ENCODE measurements at regions not wholly inside any gene's neighbourhood (a gene's known extent, or its start where the extent isn't known, plus 50 kb on each side); places are given as distances from the start of the nearest gene placed in this dataset.
"Not testable (repeated sequence)": the region's sequence is repeated elsewhere in the genome, so short reads cannot be mapped to it uniquely, and the experiment has no call there.

DNA sequence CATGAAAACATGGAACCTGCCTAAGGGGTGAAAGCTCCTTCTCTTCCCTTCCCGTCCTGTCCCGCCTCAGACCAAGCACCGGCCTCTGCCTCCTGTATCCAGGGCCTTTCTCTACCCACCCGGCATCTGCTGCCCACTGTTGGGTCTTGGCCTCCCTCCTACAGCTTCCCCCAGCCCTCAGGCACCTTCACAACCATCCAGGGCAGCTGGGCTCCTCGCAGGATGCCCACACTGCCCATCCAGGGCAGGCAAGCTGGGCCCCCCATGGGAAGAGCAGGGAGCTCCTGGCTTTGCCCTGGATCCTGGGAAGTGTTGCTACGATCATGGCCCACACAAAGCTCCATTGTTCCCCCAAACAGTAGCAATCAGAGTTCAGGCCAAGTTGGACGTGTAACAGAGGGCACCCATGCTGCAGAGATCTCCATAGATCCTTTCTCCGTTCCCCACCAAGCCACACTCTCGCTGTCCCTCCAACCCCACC, 206.6 kb downstream of the NDUFA10 start:
- CTCF ChIA-PET: interaction anchor here (0.7 to 1.2 kb wide), 2 partner anchors 33 to 166 kb away, joined by 3 to 5 read pairs; no protein-coding TSS in a partner anchor
- Mint-ChIP-seq H3K4me1 (ENCODE audit: low read depth, unreplicated experiment) (peaks cover 8% of the 10 kb centered on the region), H3K36me3 (ENCODE audit: insufficient read depth, unreplicated experiment) (no peaks in the 10 kb centered on the region), H3K4me3 (ENCODE audit: low read depth, unreplicated experiment) (no peak overlapping the region), H3K9me3 (ENCODE audit: low read depth, unreplicated experiment) (no peaks in the 10 kb centered on the region), H3K27ac (ENCODE audit: unreplicated experiment) (no peak overlapping the region), H3K27me3 (ENCODE audit: unreplicated experiment) (peaks cover 92% of the 10 kb centered on the region)
- no peak for DNase-seq
- no TSS peak for BruUV-seq (replicated peaks)
- TF ChIP-seq, protein P1, sequence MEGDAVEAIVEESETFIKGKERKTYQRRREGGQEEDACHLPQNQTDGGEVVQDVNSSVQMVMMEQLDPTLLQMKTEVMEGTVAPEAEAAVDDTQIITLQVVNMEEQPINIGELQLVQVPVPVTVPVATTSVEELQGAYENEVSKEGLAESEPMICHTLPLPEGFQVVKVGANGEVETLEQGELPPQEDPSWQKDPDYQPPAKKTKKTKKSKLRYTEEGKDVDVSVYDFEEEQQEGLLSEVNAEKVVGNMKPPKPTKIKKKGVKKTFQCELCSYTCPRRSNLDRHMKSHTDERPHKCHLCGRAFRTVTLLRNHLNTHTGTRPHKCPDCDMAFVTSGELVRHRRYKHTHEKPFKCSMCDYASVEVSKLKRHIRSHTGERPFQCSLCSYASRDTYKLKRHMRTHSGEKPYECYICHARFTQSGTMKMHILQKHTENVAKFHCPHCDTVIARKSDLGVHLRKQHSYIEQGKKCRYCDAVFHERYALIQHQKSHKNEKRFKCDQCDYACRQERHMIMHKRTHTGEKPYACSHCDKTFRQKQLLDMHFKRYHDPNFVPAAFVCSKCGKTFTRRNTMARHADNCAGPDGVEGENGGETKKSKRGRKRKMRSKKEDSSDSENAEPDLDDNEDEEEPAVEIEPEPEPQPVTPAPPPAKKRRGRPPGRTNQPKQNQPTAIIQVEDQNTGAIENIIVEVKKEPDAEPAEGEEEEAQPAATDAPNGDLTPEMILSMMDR (IDR thresholded peaks at IDR 0.05; ENCODE audit: unreplicated experiment): no peak
- intact Hi-C loops (cut with micrococcal nuclease; ENCODE audit: unreplicated experiment): no loop called here

DNA sequence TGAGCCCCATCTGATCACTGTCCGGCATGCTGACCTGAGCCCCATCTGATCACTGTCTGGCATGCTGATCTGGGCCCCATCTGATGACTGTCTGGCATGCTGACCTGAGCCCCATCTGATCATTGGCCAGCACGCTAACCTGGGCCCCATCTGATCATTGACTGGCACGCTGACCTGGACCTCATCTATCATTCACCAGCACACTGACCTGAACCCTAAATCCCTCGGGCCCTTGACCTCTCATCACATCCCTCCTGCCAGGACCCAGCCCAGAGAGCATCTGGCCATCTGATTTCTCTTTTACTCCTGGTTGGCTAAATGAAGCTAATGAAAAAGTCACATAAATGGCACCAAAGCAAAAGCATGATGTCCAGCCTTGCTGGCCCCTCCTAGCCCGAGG, 207.1 kb downstream of the NDUFA10 start:
- no peak for DNase-seq
- H3K4me3 Mint-ChIP-seq (ENCODE audit: low read depth, unreplicated experiment): no peak overlapping the region
- TF ChIP-seq, protein P1 (IDR thresholded peaks at IDR 0.05; ENCODE audit: unreplicated experiment): no peak
- BruUV-seq (replicated peaks): no TSS peak
- H3K9me3 Mint-ChIP-seq (ENCODE audit: low read depth, unreplicated experiment): no peaks in the 10 kb centered on the region
- no peak overlapping the region for H3K27ac Mint-ChIP-seq (ENCODE audit: unreplicated experiment)
- CTCF ChIA-PET: interaction anchor here (1.2 kb wide), 1 partner anchor 34 kb away, joined by 5 read pairs; no protein-coding TSS in a partner anchor
- peaks cover 8% of the 10 kb centered on the region for H3K4me1 Mint-ChIP-seq (ENCODE audit: low read depth, unreplicated experiment)
- intact Hi-C loops (cut with micrococcal nuclease; ENCODE audit: unreplicated experiment): no loop called here
- H3K36me3 Mint-ChIP-seq (ENCODE audit: insufficient read depth, unreplicated experiment): no peaks in the 10 kb centered on the region
- peaks cover 92% of the 10 kb centered on the region for H3K27me3 Mint-ChIP-seq (ENCODE audit: unreplicated experiment)

DNA sequence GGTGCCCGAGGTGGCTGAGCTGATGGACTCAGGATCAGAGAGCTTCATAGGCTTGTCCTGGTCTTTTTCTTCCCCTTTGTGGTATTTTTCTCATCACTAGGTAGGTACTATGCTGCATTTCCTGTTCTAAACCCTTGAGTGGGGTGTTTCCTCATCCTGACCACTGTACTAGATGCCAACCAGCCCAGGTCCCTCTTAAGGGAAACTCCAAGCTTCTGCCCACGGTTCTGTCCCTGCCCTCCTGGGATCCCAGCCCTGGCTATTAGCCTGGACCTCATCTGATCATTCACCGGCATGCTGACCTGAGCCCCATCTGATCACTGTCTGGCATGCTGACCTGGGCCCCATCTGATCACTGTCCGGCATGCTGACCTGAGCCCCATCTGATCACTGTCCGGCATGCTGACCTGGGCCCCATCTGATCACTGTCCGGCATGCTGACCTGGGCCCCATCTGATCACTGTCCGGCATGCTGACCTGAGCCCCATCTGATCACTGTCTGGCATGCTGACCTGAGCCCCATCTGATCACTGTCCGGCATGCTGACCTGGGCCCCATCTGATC, 207.6 kb downstream of the NDUFA10 start:
- DNase-seq; H3K4me1 Mint-ChIP-seq (ENCODE audit: low read depth, unreplicated experiment); H3K4me3 Mint-ChIP-seq (ENCODE audit: low read depth, unreplicated experiment); CTCF ChIA-PET; intact Hi-C loops (cut with micrococcal nuclease; ENCODE audit: unreplicated experiment); H3K36me3 Mint-ChIP-seq (ENCODE audit: insufficient read depth, unreplicated experiment); BruUV-seq (replicated peaks); H3K9me3 Mint-ChIP-seq (ENCODE audit: low read depth, unreplicated experiment); H3K27ac Mint-ChIP-seq (ENCODE audit: unreplicated experiment): not testable (repeated sequence)
- peaks cover 92% of the 10 kb centered on the region for H3K27me3 Mint-ChIP-seq (ENCODE audit: unreplicated experiment)

DNA sequence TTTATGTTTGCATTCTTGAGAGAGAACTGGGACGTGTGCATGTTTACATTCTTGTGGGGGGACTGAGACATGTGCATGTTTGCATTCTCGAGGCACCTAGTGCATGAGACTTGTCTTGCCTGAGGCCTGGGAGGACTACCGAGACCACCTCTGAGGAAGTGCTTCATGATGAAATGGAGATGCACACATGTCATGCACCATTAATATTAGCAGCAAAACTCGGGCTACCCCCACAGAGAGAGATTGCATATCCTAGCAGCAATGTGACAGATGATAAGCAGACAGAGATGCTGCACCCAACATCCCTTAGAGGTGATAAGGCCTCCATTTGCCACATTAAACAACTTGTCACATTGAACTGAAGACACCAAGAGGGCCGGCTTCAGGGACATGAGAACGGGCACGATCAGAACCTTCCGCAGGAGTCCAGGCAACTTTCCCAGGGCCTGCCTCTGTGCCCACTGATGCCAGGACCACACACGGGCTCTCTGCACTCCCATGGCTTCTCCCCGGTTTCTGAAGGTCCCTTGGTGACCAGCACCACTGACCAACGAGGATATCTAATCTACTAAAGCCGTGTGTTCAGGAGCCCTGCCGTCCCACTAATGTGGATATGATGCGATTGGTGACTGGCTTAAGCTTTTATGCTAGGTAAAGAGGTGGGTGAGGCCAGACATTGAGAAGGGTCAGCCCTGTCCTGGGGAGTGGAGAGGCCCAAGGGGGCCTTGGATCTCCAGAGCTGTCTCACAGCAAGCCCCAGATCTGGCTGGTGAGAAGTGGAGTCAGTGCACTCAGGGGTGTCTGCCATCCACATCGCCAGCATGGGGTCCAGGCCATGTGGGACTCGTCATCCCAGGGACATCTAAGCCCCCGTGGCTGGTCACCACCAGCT, 208.3 kb downstream of the NDUFA10 start:
- intact Hi-C loops (cut with micrococcal nuclease; ENCODE audit: unreplicated experiment): no loop called here
- CTCF ChIA-PET: no interaction called here
- Mint-ChIP-seq H3K4me1 (ENCODE audit: low read depth, unreplicated experiment) (peaks cover 8% of the 10 kb centered on the region), H3K27ac (ENCODE audit: unreplicated experiment) (no peak overlapping the region), H3K9me3 (ENCODE audit: low read depth, unreplicated experiment) (no peaks in the 10 kb centered on the region), H3K36me3 (ENCODE audit: insufficient read depth, unreplicated experiment) (no peaks in the 10 kb centered on the region), H3K27me3 (ENCODE audit: unreplicated experiment) (peaks cover 92% of the 10 kb centered on the region), H3K4me3 (ENCODE audit: low read depth, unreplicated experiment) (no peak overlapping the region)
- DNase-seq: no peak
- no TSS peak for BruUV-seq (replicated peaks)
- TF ChIP-seq, protein P1 (IDR thresholded peaks at IDR 0.05; ENCODE audit: unreplicated experiment): no peak
